ENCODE measurements at regions not wholly inside any gene's neighbourhood (a gene's known extent, or its start where the extent isn't known, plus 50 kb on each side); places are given as distances from the start of the nearest gene placed in this dataset.

- DNase-seq = no peak
Measured at GRCh38 chr20:40203032-40203431, 486.0 kb downstream of the MAFB start.

GRCh38 chr20:40197691-40198090, 491.3 kb downstream of the MAFB start:
- peak; percentile 7 for DNase-seq

- DNase-seq = no peak
Measured at GRCh38 chr20:40196846-40197436, 492.1 kb downstream of the MAFB start.

- no peak for DNase-seq
Measured at GRCh38 chr20:40195742-40196141, 493.3 kb downstream of the MAFB start.

GRCh38 chr20:40192529-40192928, 496.5 kb downstream of the MAFB start:
- DNase-seq = no peak

- no peak for DNase-seq
Measured at GRCh38 chr20:40192081-40192480, 497.0 kb downstream of the MAFB start.

GRCh38 chr20:40191573-40191972, 497.5 kb downstream of the MAFB start:
- DNase-seq = no peak

GRCh38 chr20:40189621-40190020, 499.4 kb downstream of the MAFB start:
- DNase-seq = no peak

- no peak for DNase-seq
Measured at GRCh38 chr20:40188319-40188718, 500.7 kb downstream of the MAFB start.

GRCh38 chr20:40186826-40187225, 502.2 kb downstream of the MAFB start:
- DNase-seq = no peak

- DNase-seq = no peak
Measured at GRCh38 chr20:40181676-40182075, 507.4 kb downstream of the MAFB start.

GRCh38 chr20:40176098-40176841, 512.8 kb downstream of the MAFB start:
- DNase-seq = no peak

- DNase-seq = no peak
Measured at GRCh38 chr20:40175296-40175695, 513.7 kb downstream of the MAFB start.

- no peak for DNase-seq
Measured at GRCh38 chr20:40173872-40174271, 515.2 kb downstream of the MAFB start.

- DNase-seq = no peak
Measured at GRCh38 chr20:40168981-40169620, 519.9 kb downstream of the MAFB start.

- no peak for DNase-seq
Measured at GRCh38 chr20:40161391-40161790, 527.6 kb downstream of the MAFB start.

- peak; percentile 80 for DNase-seq
Measured at GRCh38 chr20:40160097-40160550, 528.9 kb downstream of the MAFB start.

GRCh38 chr20:40159276-40159675, 529.8 kb downstream of the MAFB start:
- DNase-seq = no peak

GRCh38 chr20:40156600-40157317, 532.3 kb downstream of the MAFB start:
- no peak for DNase-seq

GRCh38 chr20:40154514-40154913, 534.5 kb downstream of the MAFB start:
- DNase-seq = no peak

- no peak for DNase-seq
Measured at GRCh38 chr20:40148886-40149285, 540.1 kb downstream of the MAFB start.

- DNase-seq = no peak
Measured at GRCh38 chr20:40146071-40146470, 543.0 kb downstream of the MAFB start.

GRCh38 chr20:40144581-40144980, 544.5 kb downstream of the MAFB start:
- DNase-seq = no peak

- no peak for DNase-seq
Measured at GRCh38 chr20:40134176-40134575, 554.9 kb downstream of the MAFB start.
